Islet of Langerhans (tissue), 1 donor: ENCODE measurements at regions not wholly inside any gene's neighbourhood (a gene's known extent, or its start where the extent isn't known, plus 50 kb on each side); places are given as distances from the start of the nearest gene placed in this dataset.
A peak's percentile ranks its signal among the peaks of the same experiment; 100 is the strongest.
"Not testable (repeated sequence)": the region's sequence is repeated elsewhere in the genome, so short reads cannot be mapped to it uniquely, and the experiment has no call there.

Experiments used
- FAIRE-seq: peaks from one replicate; lab custom pipeline; 2011; peaks lifted over from hg19 to GRCh38; lab: Jason Lieb, UNC

DNA sequence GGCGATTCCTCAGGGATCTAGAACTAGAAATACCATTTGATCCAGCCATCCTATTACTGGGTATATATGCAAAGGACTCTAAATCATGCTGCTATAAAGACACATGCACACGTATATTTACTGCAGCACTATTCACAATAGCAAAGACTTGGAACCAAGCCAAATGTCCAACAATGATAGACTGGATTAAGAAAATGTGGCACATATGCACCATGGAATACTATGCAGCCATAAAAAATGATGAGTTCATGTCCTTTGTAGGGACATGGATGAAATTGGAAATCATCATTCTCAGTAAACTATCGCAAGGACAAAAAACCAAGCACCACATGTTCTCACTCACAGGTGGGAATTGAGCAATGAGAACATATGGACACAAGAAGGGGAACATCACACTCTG is 93.1 kb upstream of the NT5E start:
- FAIRE-seq = not testable (repeated sequence)

DNA sequence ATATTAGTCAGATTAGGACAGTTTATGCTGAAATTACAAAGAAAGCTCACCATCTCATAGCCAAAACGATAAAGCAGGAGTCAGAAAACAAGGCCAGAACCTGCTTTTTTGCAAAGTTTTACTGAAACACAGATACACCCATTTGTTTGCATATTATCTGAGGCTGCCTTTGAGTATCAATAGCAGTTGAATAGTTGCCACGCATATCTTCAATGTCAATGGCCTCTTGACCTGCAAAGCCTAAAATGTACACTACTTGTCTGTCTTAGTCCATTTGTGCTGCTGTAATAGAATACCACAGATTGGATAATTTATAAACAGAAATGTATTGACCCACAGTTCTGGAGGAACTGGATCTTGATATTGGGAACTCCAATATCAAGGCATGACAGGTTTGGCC is 94.1 kb upstream of the NT5E start:
- no peak for FAIRE-seq

DNA sequence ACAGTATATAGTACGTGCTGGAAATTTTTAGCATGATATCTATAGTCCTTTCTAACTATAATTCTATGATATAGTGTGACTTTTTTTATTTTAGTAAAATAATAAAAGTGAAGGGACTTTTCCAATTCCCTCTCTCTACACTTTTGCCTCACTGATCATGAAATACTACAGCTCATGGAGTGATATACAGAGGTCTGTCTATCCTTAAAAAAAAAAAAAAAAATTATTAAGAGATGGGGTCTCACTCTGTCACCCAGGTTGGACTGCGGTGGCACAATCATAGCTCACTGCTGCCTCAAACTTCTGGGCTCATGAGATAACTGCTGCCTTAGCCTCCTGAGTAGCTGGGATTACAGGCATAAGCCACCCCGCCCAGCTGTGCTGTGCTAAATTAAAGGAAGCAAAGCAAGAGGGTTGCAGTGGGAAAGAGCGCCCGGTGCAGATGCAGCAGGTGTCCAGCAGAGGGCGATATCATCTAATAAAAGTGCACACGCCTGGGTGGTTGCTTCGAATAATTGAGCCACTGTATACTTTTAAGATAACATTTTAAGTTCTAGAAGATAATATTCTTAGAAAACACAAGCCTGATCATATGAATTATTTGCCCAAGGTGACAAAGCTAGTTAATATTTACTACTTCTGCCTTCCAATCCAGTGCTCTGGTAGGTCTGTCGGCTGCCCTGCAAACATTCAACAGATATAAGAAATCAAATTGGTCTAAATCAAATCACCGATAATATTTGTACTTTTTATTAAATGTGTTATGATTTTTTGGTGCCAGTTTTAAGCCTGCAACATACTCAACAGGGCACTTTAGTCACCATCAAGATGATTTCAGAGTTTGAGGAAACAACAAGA is 94.9 kb upstream of the NT5E start:
- FAIRE-seq = peak; percentile 82

DNA sequence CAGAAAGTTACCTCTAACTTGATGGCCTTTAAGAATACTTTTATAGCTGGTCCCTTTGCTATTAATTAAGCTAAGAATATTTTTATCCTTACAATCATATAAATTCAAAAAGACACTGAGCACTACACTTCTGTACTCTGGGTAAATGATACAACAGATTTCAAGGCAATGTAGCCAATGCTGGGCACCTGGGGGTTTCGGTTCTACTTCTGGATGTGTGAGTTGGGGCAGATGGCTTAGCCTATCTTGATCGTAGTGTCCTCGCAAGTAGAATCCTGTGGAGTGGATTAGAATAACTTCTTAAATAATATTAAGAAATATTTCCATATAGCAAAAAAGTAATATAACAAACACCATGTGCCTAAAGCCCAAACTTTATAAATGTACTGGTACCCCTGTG is 96.9 kb upstream of the NT5E start:
- no peak for FAIRE-seq

DNA sequence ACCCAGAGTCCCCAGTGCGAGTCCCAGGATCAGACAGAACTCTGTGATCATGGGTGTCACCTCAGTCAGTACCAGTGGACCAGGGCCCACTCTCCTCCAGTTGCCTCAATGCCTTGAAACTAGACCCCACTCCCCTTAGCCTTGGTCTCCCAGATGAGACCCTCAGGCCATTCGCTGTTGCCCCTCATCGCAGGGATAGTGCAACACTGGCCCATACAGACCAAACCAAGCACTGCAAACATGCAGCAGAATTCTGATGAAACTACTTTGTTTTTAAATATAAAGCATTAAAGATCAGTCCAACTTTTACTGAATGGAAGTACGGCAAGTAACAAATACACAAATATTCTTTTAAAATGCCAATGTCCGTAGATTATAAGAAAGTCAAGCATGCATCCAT is 101.2 kb upstream of the NT5E start:
- no peak for FAIRE-seq

DNA sequence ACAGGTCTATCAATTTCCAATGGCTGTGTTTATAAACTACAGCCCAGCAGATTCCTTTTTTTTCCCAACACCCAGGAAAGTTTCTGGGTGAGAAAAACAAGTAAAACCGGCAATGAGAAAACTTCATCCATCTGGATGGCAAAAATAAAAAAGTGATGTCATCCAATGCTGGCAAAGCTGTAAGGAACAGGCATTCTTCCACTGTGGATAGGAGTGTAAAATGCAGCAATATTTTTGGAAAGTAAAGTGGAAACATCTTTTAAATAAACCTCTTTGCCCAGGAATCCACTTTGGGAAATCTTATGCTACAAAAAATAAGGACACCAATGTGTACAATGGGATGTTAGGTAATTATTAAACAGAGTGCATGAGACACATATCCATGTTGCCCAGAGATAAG is 102.1 kb upstream of the NT5E start:
- FAIRE-seq = no peak

DNA sequence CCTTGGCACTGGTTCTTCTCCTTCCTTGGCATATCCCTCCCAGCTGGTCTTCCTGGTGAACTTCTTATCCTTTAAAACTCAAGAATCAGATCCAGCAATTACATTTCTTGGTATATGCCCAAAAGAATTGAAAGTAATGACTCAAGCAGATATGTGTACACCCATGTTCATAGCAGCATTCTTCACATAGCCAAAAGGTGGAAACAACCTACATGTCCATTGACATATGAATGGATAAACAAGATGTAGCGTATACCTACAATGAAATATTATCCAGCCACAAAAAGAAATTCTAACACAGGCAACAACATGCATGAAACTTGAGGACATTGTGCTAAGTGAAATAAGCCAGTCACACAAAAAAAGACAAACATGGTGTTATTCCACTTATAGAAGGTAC is 103.7 kb upstream of the NT5E start:
- FAIRE-seq = no peak

DNA sequence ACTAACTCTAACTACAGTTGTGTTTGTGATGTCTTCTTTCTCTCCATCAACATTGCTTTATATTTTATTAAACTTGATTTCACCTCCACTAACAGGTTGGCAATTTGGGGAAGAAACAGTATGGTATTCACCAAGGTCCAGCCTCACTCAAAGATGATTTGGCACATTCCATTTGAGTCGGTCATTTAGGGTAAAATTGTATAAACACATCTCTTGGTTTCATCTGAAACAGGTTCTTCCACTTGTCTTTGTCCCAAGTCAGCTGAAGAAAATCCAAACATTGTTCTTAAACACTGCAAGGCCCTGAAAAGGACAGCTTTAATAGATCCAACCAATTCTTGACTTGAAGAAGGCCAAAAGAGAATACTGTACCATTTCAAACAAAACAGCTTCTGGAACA is 104.9 kb upstream of the NT5E start:
- no peak for FAIRE-seq

DNA sequence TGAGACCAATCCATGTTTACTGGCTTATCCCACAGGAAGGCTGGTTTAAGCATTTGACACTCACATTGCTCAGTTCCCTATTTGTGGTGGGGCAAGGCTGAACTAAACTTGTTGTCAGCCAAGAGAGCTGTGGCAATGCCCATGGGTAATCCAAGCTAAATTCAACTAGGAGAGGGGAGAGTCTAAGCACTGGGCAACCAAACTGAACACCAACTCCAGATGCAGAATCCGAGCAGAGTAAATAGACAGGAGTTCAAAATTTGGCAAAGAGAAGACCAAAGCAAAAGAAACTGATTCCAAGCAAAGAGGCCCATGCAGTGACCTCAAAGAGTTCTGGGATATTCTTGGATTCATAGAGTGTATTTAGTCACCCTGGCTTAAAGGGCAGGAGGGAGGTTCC is 106.5 kb upstream of the NT5E start:
- no peak for FAIRE-seq

DNA sequence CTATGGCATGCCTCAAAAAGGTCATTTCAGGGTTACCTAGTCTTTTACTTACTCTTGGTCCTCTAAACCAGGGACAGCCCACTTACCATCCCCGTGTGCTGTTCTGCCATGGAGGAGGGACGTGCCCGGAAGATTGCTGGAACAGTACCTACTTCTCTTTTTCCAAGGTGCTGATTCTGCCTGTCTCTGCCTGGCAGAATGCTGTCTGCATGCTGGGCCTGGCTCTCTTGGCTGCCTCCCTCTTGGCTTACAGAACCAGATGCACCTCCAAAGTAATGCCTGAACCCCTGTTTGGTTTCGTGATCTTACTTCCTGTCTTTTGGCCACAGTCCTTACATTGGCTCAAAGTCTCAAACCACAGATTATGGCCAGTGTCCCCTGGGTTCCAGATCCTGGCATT is 120.7 kb upstream of the NT5E start:
- no peak for FAIRE-seq

DNA sequence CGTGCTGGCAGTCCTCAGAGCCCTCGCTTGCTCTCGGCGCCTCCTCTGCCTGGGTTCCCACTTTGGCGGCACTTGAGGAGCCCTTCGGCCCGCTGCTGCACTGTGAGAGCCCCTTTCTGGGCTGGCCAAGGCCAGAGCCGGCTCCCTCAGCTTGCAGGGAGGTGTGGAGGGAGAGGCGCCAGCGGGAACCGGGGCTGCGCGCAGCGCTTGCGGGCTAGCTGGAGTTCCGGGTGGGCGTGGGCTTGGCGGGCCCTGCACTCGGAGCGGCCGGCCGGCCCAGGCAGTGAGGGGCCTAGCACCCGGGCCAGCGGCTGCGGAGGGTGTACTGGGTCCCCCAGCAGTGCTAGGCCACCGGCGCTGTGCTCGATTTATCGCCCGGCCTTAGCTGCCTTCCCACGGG is 124.1 kb upstream of the NT5E start:
- not testable (repeated sequence) for FAIRE-seq

DNA sequence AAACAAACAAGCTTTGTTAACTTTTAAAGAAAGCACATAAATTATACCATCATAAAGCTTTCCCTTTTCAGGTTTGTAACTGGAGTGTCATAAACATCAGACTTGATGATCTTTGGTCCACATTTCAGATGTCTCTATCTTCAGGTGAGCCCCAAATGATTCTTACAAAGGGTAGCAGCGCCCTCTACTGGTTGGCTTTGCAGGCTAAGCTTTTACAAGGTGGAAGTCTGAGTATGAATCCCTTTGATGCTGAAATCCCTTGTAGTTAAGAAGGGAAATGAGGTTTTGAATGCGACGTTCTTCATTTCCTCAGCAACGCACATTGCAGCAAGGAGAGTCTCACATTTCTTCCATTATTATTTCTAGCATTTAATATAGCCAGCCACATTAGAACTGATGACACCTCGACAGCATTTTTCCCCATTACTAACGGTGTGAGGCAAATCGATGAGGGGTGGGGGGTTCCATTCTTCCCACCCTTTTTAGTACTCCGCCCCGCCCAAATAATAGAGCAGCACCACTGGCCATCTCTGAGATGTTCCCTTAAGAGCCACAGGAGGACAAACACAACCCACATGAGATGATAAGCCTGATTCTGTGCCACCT is 126.3 kb upstream of the NT5E start:
- FAIRE-seq = no peak

DNA sequence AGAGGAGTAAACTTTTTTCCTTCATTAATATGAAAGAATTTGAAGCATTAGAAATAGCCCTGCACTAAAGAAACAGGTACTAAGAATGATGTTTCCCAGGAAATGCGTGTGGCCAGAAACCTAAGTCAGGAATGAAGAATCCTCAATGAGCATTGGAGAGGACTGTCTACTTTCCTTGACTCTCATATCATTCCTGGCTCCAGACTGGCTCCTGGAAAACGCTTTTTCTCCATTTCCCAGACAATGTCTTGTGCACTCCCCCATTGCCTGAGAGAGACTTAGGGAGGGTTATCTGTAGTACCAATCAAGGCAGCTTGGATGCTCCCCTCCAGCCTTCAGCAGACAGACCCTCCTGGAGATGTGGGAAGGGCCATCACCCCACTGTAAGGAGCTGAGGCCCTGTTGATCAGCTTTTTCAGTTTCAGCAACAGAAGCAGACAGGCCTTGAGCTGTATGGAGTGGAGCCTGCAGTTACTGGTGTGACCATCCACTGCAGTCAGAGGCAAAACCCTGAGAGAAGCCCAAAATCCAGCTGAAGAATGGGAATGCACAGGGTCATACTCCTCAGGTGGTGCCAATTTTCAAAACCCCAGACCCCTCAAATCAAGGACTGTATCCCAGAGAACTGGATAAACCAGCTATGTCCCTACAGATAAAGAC is 127.3 kb upstream of the NT5E start:
- FAIRE-seq = no peak

DNA sequence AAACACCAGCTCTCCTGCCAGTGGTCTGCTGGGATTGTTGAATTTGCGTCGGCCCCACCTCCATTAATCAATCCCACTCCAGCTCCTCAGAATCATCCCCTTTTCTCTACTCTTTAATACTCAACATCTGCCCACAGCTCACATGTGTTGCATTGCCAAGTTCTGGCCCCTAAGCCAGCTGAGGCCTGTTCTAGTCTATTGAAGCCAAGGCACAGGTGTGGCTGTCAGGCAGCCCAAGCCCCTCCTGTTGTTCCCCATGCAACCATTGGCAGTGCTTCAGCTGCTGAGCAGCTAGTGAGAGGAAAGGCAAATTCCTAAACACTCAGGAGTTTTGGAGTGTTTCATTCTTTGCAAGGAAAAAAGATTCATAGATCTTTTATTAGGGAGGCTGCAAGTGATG is 128.0 kb upstream of the NT5E start:
- no peak for FAIRE-seq

DNA sequence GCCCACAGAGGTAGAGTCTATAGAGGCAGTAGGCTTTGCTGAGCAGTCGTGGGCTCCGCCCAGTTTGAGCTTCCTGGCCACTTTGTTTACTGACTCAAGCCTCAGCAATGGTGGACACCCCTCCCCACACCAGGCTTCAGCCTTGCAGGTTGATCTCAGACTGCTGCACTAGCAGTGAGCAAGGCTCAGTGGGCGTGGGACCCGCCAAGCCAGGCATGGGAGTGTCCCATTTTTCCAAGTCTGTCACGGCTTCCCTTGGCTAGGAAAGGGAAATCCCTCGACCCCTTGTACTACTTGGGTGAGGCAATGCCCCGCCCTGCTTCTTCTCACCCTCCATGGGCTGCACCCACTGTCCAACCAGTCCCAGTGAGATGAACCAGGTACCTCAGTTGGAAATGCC is 135.3 kb upstream of the NT5E start:
- no peak for FAIRE-seq

DNA sequence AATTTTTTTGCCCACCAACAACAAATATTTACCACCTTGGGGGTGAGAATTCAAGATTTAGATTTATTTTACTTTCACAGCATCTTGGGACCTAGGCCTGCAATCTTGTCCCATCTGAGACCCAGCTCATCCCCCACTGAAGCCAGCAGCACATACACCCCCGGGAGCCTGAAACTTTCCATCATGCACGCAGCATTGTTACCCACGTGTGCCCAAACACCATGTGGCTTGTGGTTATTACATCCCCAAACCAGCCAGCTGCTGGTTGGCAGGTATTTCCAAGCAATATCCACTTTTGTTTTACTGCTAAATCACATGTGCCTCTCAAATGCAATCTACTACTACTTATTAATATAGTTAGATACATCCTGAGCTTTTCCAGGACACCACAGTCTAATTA is 149.3 kb upstream of the NT5E start:
- no peak for FAIRE-seq

DNA sequence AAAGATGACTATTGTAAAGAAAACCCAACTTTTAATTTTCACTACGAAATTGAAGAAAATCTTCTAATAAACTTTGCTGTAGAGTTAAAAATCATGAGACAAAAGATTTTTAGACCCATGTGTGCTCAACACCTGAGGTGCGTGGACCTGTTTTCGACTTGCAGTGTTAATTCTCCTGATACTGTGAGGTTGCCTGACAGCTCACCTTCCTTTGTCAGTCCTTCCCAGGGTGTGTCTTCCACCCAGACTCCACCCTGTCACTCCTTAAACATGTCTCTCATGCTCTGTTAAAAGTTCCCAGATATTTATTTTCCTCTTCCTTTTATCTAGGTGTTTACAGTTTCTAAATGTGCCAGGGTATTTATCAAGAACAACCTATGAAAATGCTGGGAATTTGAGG is 151.3 kb upstream of the NT5E start:
- no peak for FAIRE-seq

DNA sequence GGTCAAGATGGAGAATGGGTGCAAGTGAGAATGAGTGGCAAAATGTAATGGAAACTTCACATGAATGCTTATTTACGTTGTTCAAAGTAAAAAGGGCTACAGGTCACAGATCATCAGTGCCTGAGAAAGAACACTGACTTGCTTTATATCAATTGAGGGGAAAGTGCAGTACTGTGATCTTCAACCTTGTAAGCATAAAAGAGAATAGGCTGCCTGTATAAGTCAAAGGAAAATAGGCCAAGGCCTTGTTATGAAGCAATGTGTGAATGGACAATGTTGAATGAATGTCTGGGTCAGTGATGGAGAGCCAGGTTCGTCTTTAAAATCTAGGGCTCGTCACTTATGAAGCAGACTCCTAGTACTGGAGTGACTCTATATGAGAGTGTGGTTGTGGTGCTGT is 158.6 kb upstream of the NT5E start:
- no peak for FAIRE-seq

DNA sequence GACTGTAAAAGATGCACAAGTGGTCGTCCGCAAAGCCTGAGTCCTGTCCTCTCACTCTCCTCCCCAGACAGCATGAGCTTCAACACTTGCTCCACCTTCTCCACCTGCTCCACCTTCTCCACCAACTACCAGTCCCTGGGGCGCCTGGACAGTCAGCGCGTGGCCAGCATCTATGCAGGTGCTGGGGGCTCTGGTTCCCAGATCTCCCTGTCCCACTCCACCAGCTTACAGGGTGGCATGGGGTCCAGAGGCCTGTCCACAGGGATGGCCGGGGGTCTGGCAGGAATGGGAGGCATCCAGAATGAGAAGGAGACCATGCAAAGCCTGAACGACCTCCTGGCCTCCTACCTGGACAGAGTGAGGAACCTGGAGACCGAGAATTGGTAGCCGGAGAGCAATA is 162.2 kb upstream of the NT5E start:
- FAIRE-seq = no peak

DNA sequence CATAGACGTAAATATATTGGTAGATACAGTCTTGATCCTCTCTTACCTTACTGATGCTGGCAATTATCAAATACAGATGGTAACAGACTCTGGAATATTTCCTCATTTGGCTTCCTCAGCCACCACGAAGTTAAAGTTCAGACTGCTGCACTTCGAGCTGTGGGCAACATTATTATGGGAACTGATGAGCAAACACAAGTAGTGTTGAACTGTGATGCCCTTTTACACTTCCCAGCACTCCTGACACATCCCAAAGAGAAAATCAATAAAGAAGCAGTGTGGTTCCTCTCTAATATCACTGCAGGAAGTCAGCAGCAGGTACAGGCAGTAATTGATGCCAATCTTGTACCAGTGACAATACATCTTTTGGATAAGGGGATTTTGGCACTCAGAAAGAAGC is 162.7 kb upstream of the NT5E start:
- FAIRE-seq = no peak

DNA sequence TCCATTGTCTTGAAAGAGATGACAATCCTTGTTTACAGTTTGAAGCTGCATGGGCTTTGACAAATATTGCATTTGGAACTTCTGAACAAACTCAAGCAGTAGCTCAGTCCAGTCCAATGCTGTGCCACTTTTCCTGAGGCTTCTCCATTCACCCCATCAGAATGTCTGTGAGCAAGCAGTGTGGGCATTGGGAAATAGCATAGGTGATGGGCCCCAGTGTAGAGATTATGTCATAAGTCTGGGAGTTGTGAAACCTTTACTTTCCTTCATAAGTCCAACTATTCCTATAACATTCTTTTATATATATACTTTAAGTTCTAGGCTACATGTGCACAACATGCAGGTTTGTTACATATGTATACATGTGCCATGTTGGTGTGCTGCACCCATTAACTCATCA is 163.4 kb upstream of the NT5E start:
- not testable (repeated sequence) for FAIRE-seq

DNA sequence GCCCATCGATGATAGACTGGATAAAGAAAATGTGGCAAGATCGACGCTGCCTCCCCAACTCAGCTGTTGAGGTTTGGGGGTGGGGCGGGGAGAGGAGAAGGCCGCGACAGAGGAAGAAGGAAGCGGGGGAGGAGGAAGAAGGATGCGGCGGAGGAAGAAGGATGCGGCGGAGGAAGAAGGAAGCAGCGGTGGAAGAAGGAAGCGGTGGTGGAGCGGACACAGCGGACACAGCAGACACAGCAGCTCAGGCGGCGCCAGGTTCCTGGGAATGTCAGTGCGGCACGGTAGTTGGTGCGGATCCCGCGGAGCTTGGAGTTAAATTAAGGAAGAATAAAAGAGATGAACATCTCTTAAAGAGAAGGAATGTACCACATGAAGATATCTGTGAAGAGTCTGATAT is 163.9 kb upstream of the NT5E start:
- no peak for FAIRE-seq

DNA sequence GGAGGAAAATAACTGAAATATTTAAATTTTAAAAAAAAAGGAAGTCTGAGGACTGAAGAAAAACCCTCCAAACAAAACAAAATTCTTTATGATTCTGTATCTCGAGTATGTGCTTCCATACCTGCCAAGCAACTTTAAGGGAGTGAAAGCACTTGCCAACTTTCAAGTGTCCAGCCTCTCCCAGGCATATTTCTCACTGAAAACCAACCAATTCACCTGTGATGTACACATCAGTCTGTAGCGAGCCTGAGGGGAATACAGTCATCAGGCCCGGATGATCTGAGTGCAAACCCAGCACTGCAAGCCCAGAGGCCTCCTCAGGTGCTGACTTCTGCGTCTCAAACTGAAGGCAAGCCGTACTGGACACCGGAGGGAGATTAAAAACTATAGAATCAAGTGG is 164.8 kb upstream of the NT5E start:
- no peak for FAIRE-seq

DNA sequence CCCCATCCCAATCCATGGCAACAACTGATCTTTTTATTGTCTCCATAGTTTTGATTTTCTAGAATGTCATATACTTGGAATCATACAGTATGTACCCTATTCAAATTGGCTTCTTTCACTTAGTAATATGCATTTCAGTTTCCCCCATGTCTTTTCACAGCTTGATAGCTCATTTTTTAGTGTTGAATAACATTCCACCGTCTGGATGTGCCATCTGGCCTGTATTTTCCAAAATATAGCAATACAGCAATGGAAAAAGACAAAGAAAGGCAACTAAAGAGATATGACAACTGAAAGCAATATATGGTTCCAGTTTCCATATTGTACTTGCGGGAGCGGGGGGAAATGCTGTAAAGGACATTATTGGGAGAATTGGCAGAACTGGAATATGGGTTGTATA is 166.4 kb upstream of the NT5E start:
- FAIRE-seq = no peak
